ENCODE measurements at regions not wholly inside any gene's neighbourhood (a gene's known extent, or its start where the extent isn't known, plus 50 kb on each side); places are given as distances from the start of the nearest gene placed in this dataset.
A peak's percentile ranks its signal among the peaks of the same experiment; 100 is the strongest.

GRCh38 chr3:59254976-59255375 is 205.2 kb upstream of the CFAP20DC start:
- Histone ChIP-seq H4K20me1 (no peaks in the 10 kb centered on the region), H3K27me3 (no peaks in the 10 kb centered on the region), H3K27ac (peak overlapping the region in 4 of 11 experiments; percentile 5 to 66 (median 41); a peak in 4 of 22 replicates), H3K36me3 (no peaks in the 10 kb centered on the region), H3K9me3 (replicated peaks in 1 of 11) (peaks cover 0 to 44% (median 15%) of the 10 kb centered on the region in 11 experiments; a peak in 15 of 22 replicates), H3K4me3 (0 out of 20 replicates have a peak overlapping the region, but pooled peaks of 1 of the 10 experiments have one; percentile 13), H3K4me2 (peak overlapping the region in 8 of 11 experiments; percentile 0 to 86 (median 74); a peak in 14 of 22 replicates), H3K9ac (no peak overlapping the region), H3K4me1 (peaks cover 0 to 85% (median 56%) of the 10 kb centered on the region in 10 experiments; a peak in 16 of 20 replicates)
- TF ChIP-seq Cebpa-rat (IDR thresholded peaks at IDR 0.05): no peak

GRCh38 chr3:59254433-59254832 is 204.6 kb upstream of the CFAP20DC start:
- peaks cover 0 to 85% (median 56%) of the 10 kb centered on the region in 10 experiments; a peak in 17 of 20 replicates for H3K4me1 ChIP-seq
- H3K9ac ChIP-seq: no peak overlapping the region
- H3K9me3 ChIP-seq (replicated peaks in 1 of 11): peaks cover 0 to 49% (median 20%) of the 10 kb centered on the region in 11 experiments; a peak in 16 of 22 replicates
- 0 out of 20 replicates have a peak overlapping the region, but pooled peaks of 1 of the 10 experiments have one; percentile 13 for H3K4me3 ChIP-seq
- no peaks in the 10 kb centered on the region for H3K27me3 ChIP-seq
- no peak for TF ChIP-seq Cebpa-rat (IDR thresholded peaks at IDR 0.05)
- H3K27ac ChIP-seq: peak overlapping the region in 4 of 11 experiments; percentile 5 to 66 (median 41); a peak in 4 of 22 replicates
- no peaks in the 10 kb centered on the region; a peak in 1 of 22 replicates for H3K36me3 ChIP-seq
- H3K4me2 ChIP-seq: peak overlapping the region in 8 of 11 experiments; percentile 0 to 86 (median 74); a peak in 14 of 22 replicates
- H4K20me1 ChIP-seq: no peaks in the 10 kb centered on the region

- no peaks in the 10 kb centered on the region for H3K27me3 ChIP-seq
These were observed 203.7 kb upstream of the CFAP20DC start for GRCh38 chr3:59253523-59253922.

GRCh38 chr3:59251869-59252268 is 202.0 kb upstream of the CFAP20DC start:
- H3K9me3 ChIP-seq (replicated peaks in 1 of 11): peaks cover 5 to 67% (median 35%) of the 10 kb centered on the region in 11 experiments
- H3K4me3 ChIP-seq: no peak overlapping the region
- peak overlapping the region in 3 of 11 experiments; percentile 6 to 38 (median 13); a peak in 1 of 22 replicates for H3K4me2 ChIP-seq
- no peaks in the 10 kb centered on the region for H4K20me1 ChIP-seq
- H3K27me3 ChIP-seq: no peaks in the 10 kb centered on the region
- H3K4me1 ChIP-seq: peaks cover 11 to 77% (median 45%) of the 10 kb centered on the region in 10 experiments
- no peak for TF ChIP-seq Cebpa-rat (IDR thresholded peaks at IDR 0.05)
- H3K9ac ChIP-seq: no peak overlapping the region
- H3K27ac ChIP-seq: no peak overlapping the region
- H3K36me3 ChIP-seq: peaks cover 0 to 6% (median 0%) of the 10 kb centered on the region in 11 experiments; a peak in 1 of 22 replicates

More at GRCh38 chr3:59253523-59253922, 203.7 kb upstream of the CFAP20DC start:
- no peak overlapping the region for H3K27ac ChIP-seq
- H3K4me3 ChIP-seq: no peak overlapping the region
- H3K4me2 ChIP-seq: peak overlapping the region in 5 of 11 experiments; percentile 24 to 46 (median 29); a peak in 5 of 22 replicates
- peaks cover under 1 to 58% (median 29%) of the 10 kb centered on the region in 11 experiments for H3K9me3 ChIP-seq (replicated peaks in 1 of 11)
- peaks cover 0 to 6% (median 0%) of the 10 kb centered on the region in 11 experiments; a peak in 1 of 22 replicates for H3K36me3 ChIP-seq
- H4K20me1 ChIP-seq: no peaks in the 10 kb centered on the region
- peaks cover 0 to 78% (median 51%) of the 10 kb centered on the region in 10 experiments; a peak in 18 of 20 replicates for H3K4me1 ChIP-seq
- TF ChIP-seq Cebpa-rat (IDR thresholded peaks at IDR 0.05): no peak
- H3K9ac ChIP-seq: no peak overlapping the region

- H3K9ac ChIP-seq: no peak overlapping the region
- H3K27me3 ChIP-seq: no peaks in the 10 kb centered on the region
- no peaks in the 10 kb centered on the region for H4K20me1 ChIP-seq
- H3K27ac ChIP-seq: no peak overlapping the region
- no peak overlapping the region for H3K4me3 ChIP-seq
- H3K36me3 ChIP-seq: peaks cover 0 to 6% (median 0%) of the 10 kb centered on the region in 11 experiments; a peak in 1 of 22 replicates
- peaks cover 19 to 77% (median 46%) of the 10 kb centered on the region in 10 experiments for H3K4me1 ChIP-seq
- H3K4me2 ChIP-seq: peak overlapping the region in 5 of 11 experiments; percentile 9 to 38 (median 18); a peak in 6 of 22 replicates
- peaks cover 5 to 63% (median 35%) of the 10 kb centered on the region in 11 experiments for H3K9me3 ChIP-seq (replicated peaks in 1 of 11)
- no peak for TF ChIP-seq Cebpa-rat (IDR thresholded peaks at IDR 0.05)
These were observed 200.8 kb upstream of the CFAP20DC start for GRCh38 chr3:59250600-59250999.

GRCh38 chr3:59249698-59250361 is 200.0 kb upstream of the CFAP20DC start:
- Histone ChIP-seq H4K20me1 (no peaks in the 10 kb centered on the region), H3K4me3 (no peak overlapping the region), H3K27ac (no peak overlapping the region), H3K9me3 (replicated peaks in 1 of 11) (peaks cover 5 to 55% (median 35%) of the 10 kb centered on the region in 11 experiments), H3K36me3 (peaks cover 0 to 6% (median 0%) of the 10 kb centered on the region in 11 experiments; a peak in 1 of 22 replicates), H3K27me3 (no peaks in the 10 kb centered on the region), H3K9ac (no peak overlapping the region), H3K4me2 (peak overlapping the region in 5 of 11 experiments; percentile 9 to 38 (median 18); a peak in 6 of 22 replicates), H3K4me1 (peaks cover 19 to 74% (median 47%) of the 10 kb centered on the region in 10 experiments)
- TF ChIP-seq Cebpa-rat (IDR thresholded peaks at IDR 0.05): no peak

GRCh38 chr3:59249004-59249403 is 199.2 kb upstream of the CFAP20DC start:
- peaks cover 0 to 6% (median 0%) of the 10 kb centered on the region in 11 experiments; a peak in 1 of 22 replicates for H3K36me3 ChIP-seq
- no peak overlapping the region for H3K27ac ChIP-seq
- H3K27me3 ChIP-seq: no peaks in the 10 kb centered on the region
- H3K4me1 ChIP-seq: peaks cover 19 to 66% (median 43%) of the 10 kb centered on the region in 10 experiments
- no peaks in the 10 kb centered on the region for H4K20me1 ChIP-seq
- peaks cover 5 to 49% (median 29%) of the 10 kb centered on the region in 11 experiments for H3K9me3 ChIP-seq (replicated peaks in 1 of 11)
- TF ChIP-seq Cebpa-rat (IDR thresholded peaks at IDR 0.05): no peak
- peak overlapping the region in 1 of 11 experiments; percentile 43; a peak in 1 of 22 replicates for H3K4me2 ChIP-seq
- H3K4me3 ChIP-seq: no peak overlapping the region
- no peak overlapping the region for H3K9ac ChIP-seq

- peaks cover 19 to 56% (median 35%) of the 10 kb centered on the region in 10 experiments for H3K4me1 ChIP-seq
- H3K9ac ChIP-seq: no peak overlapping the region
- H3K4me2 ChIP-seq: peak overlapping the region; percentile 29 to 82 (median 66); a peak in 21 of 22 replicates
- no peaks in the 10 kb centered on the region for H3K27me3 ChIP-seq
- no peak for TF ChIP-seq Cebpa-rat (IDR thresholded peaks at IDR 0.05)
- H3K4me3 ChIP-seq: no peak overlapping the region
- peaks cover 0 to 6% (median 0%) of the 10 kb centered on the region in 11 experiments; a peak in 1 of 22 replicates for H3K36me3 ChIP-seq
- no peaks in the 10 kb centered on the region for H4K20me1 ChIP-seq
- H3K27ac ChIP-seq: peak overlapping the region in 8 of 11 experiments; percentile 3 to 59 (median 26); a peak in 8 of 22 replicates
- H3K9me3 ChIP-seq (replicated peaks in 1 of 11): peaks cover 19 to 61% (median 38%) of the 10 kb centered on the region in 11 experiments
These were observed 197.6 kb upstream of the CFAP20DC start for GRCh38 chr3:59247402-59247841.
